Prostate gland (tissue), 2 donors: ENCODE measurements at regions not wholly inside any gene's neighbourhood (a gene's known extent, or its start where the extent isn't known, plus 50 kb on each side); places are given as distances from the start of the nearest gene placed in this dataset.
"Not testable (repeated sequence)": the region's sequence is repeated elsewhere in the genome, so short reads cannot be mapped to it uniquely, and the experiment has no call there.

Source experiments
- DNase-seq: peaks from one replicate; pipeline ENCODE4 v3.0.0-alpha.2; 2019; ENCODE audit warnings: low spot score
- H3K27ac ChIP-seq, 2 donors: fragments of 200-600 bp; sonication (generic); 2 replicates each; pipeline ENCODE4 v1.5.1; 2017 to 2019
- H3K27me3 ChIP-seq: fragments of 200-600 bp; sonication (generic); replicated peaks from 2 replicates; pipeline ENCODE4 v1.5.1; 2019; ENCODE audit not compliant: insufficient read depth
- H3K36me3 ChIP-seq, 2 donors: fragments of 200-600 bp; sonication (generic); 1 replicate in 1 of 2; 2 replicates in 1 of 2; pipeline versions ENCODE4 v1.5.1 to v1.8.1; 2017 to 2019
- H3K4me1 ChIP-seq: fragments of 200-600 bp; sonication (generic); replicated peaks from 2 replicates; pipeline ENCODE4 v1.5.1; 2019
- H3K4me3 ChIP-seq, 2 donors: fragments of 200-600 bp; sonication (generic); 2 replicates each; pipeline ENCODE4 v1.5.1; 2017 to 2019
- H3K9me3 ChIP-seq: fragments of 200-600 bp; sonication (generic); 2 replicates; pipeline ENCODE4 v1.5.1; 2017
- POLR2A ChIP-seq: fragments of 450-650 bp; IDR thresholded peaks from one replicate; pipeline ENCODE4 v1.6.1; 2016; ENCODE audit warnings: antibody characterized with exemption, mild to moderate bottlenecking
- POLR2AphosphoS5 ChIP-seq: sonication (generic); formaldehyde crosslinking; IDR thresholded peaks from one replicate; pipeline ENCODE4 v1.6.1; 2017; ENCODE audit warnings: antibody characterized with exemption
- WGBS: methylation state at CpG from one replicate; pipeline ENCODE4 v1.1.5; 2018; 5-methylcytosine and 5-hydroxymethylcytosine counted together
- intact Hi-C: fragments of 100-400 bp; cut with DNase I; formaldehyde crosslinking; loops from one replicate; pipeline ENCODE4 v1.14.2; 2022
- TF ChIP-seq, protein P1 (sequence below), 4 experiments: fragments of 200-600 bp in 2 of 4; fragments of 450-650 bp in 2 of 4; sonication (generic) in 2 of 4; IDR thresholded peaks; 1 replicate in 3 of 4; 2 replicates in 1 of 4; pipeline ENCODE4 v1.5.1; 2016 to 2019; ENCODE audit warnings: antibody characterized with exemption in 4 of 4, mild to moderate bottlenecking in 2 of 4, moderate library complexity in 2 of 4

GRCh38 chr9:7636838-7637467 is 162.6 kb downstream of the DMAC1 start:
- DNase-seq: no peak
- Histone ChIP-seq H3K4me3 (no peak overlapping the region), H3K4me1 (no peaks in the 10 kb centered on the region), H3K36me3 (no peaks in the 10 kb centered on the region), H3K9me3 (no peaks in the 10 kb centered on the region), H3K27me3 (no peaks in the 10 kb centered on the region), H3K27ac (no peak overlapping the region)
- WGBS: 74% methylated on average over 3 of the region's 3 CpGs
- intact Hi-C loops: no loop called here
- TF ChIP-seq POLR2A: no peak
- no peak for TF ChIP-seq POLR2AphosphoS5
- TF ChIP-seq, protein P1, sequence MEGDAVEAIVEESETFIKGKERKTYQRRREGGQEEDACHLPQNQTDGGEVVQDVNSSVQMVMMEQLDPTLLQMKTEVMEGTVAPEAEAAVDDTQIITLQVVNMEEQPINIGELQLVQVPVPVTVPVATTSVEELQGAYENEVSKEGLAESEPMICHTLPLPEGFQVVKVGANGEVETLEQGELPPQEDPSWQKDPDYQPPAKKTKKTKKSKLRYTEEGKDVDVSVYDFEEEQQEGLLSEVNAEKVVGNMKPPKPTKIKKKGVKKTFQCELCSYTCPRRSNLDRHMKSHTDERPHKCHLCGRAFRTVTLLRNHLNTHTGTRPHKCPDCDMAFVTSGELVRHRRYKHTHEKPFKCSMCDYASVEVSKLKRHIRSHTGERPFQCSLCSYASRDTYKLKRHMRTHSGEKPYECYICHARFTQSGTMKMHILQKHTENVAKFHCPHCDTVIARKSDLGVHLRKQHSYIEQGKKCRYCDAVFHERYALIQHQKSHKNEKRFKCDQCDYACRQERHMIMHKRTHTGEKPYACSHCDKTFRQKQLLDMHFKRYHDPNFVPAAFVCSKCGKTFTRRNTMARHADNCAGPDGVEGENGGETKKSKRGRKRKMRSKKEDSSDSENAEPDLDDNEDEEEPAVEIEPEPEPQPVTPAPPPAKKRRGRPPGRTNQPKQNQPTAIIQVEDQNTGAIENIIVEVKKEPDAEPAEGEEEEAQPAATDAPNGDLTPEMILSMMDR (IDR thresholded peaks at IDR 0.05): no peak

- Histone ChIP-seq H3K27ac (no peak overlapping the region), H3K4me1 (no peaks in the 10 kb centered on the region), H3K4me3 (no peak overlapping the region), H3K27me3 (no peaks in the 10 kb centered on the region), H3K9me3 (no peaks in the 10 kb centered on the region), H3K36me3 (no peaks in the 10 kb centered on the region)
- TF ChIP-seq, protein P1 (IDR thresholded peaks at IDR 0.05): no peak
- TF ChIP-seq POLR2A (no peak), POLR2AphosphoS5 (no peak)
- intact Hi-C loops: no loop called here
- WGBS: 63% methylated on average over 2 of the region's 2 CpGs
- DNase-seq: no peak
These were observed 163.3 kb downstream of the DMAC1 start for GRCh38 chr9:7636309-7636708.

GRCh38 chr9:7626571-7627029 is 173.0 kb downstream of the DMAC1 start:
- DNase-seq, H3K4me3 ChIP-seq, H3K27me3 ChIP-seq, intact Hi-C loops, H3K27ac ChIP-seq, H3K4me1 ChIP-seq, H3K36me3 ChIP-seq, H3K9me3 ChIP-seq: not testable (repeated sequence)
- WGBS: 39% methylated on average over 7 of the region's 7 CpGs

DNA sequence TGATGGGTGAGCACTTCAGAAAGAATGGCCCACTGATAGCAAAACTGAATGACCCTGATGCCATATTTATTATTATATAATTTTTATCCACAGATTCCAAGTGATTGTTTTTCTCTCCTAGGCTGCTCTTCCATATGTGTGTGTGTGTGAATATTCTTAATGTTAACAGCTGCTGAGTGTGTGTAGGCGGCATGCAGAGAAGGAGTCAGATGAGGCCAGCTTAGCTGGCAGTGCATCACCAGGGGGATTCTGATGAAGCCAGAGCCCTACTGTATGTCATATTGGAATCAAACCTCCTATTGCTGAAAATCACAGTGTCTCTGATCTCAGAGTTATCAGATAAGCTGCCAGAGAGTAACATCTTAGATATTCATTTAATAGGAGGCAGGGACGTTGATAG is 177.1 kb downstream of the DMAC1 start:
- DNase-seq: no peak
- Histone ChIP-seq H3K9me3 (no peaks in the 10 kb centered on the region), H3K36me3 (no peaks in the 10 kb centered on the region), H3K4me1 (no peaks in the 10 kb centered on the region), H3K27ac (no peak overlapping the region), H3K27me3 (no peaks in the 10 kb centered on the region), H3K4me3 (no peak overlapping the region)
- intact Hi-C loops: no loop called here
- TF ChIP-seq POLR2AphosphoS5 (no peak), POLR2A (no peak)
- TF ChIP-seq, protein P1 (IDR thresholded peaks at IDR 0.05): no peak
- 61% methylated on average over 2 of the region's 2 CpGs for WGBS

DNA sequence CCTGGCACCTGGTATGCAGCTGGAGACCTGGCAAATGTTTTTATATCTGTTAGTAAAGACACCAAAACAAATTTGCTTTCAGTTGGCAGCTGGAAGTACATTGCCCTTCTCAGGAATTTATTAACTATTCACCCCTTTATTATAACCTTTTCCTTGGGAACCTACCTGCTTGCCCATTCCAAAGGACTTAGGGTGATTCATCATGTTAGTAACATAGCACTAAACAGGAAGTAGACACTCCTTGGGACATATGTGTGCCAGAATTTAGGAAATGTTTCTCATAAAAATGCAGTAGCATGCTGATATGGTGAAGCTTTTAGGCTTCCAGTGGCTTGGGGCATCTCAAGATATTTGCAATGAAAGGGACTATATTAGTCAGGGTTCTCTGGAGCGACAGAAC is 184.2 kb downstream of the DMAC1 start:
- no peak overlapping the region for H3K27ac ChIP-seq
- WGBS: 92% methylated on average over 1 of the region's 1 CpG

More for the DNA sequence above, 184.2 kb downstream of the DMAC1 start:
- no peaks in the 10 kb centered on the region for H3K36me3 ChIP-seq
- intact Hi-C loops: no loop called here
- no peaks in the 10 kb centered on the region for H3K4me1 ChIP-seq
- no peak overlapping the region for H3K4me3 ChIP-seq
- no peaks in the 10 kb centered on the region for H3K27me3 ChIP-seq
- no peaks in the 10 kb centered on the region for H3K9me3 ChIP-seq
- no peak for DNase-seq
- TF ChIP-seq, protein P1 (IDR thresholded peaks at IDR 0.05): no peak
- TF ChIP-seq POLR2A (no peak), POLR2AphosphoS5 (no peak)
